ENCODE measurements at regions not wholly inside any gene's neighbourhood (a gene's known extent, or its start where the extent isn't known, plus 50 kb on each side); places are given as distances from the start of the nearest gene placed in this dataset.
"Not testable (repeated sequence)": the region's sequence is repeated elsewhere in the genome, so short reads cannot be mapped to it uniquely, and the experiment has no call there.

DNA sequence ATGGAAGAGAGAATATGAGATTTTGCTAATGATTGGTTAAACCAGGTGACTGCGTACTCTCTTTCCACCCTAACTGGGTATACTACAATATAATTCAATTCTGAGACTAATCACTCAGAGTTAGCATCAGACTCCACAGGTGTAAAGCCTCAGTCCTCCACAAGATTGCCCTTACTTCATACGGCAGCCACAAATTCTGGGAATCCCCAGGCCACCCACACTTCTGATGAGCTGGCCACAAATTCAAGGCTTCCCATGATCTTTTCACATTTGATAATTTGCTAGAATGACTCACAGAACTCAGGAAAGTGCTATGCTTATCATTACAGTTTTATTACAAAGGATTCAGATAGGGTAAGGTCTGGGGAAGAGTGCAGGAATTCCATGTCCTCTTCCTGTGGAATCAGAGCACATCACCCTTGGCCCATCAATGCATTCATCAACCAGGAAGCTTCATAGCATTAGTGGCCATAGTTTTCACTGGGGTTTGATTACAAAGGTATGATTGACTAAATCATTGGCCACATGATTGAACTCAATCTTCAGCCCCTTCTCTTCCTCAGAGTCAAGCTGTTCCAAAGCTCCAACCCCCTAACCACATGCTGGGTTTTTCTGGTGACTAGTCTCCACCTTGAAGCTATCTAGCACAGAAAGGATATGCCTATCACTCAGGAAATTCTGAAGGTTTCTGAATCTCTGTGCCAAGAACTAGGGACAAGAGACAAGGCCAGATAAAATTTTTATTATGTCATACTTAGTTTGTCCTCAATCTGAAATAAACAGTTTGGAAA, 131.7 kb downstream of the HHIPL2 start:
- no peak for DNase-seq (ENCODE audit: extremely low read depth, low read depth)

DNA sequence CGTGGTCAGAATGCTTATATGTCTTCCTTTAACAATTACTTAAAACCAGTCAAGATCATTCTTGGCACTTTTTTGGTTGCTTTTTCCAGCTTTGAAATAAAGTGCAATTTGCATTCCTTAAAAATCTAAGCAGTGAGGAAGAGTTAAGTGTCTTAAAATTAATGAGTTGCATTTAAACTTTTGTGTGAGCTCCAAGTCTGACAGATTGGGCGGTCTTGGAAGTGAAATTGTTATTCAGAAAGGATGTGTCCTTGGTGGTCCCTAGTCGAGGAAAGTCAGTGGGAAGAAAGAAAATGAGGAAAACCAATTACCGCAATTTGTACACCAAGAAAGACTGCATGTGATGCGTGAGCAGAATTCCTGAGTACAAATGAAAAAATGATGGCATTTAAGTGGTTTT, 132.5 kb downstream of the HHIPL2 start:
- DNase-seq (ENCODE audit: extremely low read depth, low read depth), result no peak

GRCh38 chr1:222413991-222414549, 133.8 kb downstream of the HHIPL2 start:
- DNase-seq (ENCODE audit: extremely low read depth, low read depth), result no peak

DNA sequence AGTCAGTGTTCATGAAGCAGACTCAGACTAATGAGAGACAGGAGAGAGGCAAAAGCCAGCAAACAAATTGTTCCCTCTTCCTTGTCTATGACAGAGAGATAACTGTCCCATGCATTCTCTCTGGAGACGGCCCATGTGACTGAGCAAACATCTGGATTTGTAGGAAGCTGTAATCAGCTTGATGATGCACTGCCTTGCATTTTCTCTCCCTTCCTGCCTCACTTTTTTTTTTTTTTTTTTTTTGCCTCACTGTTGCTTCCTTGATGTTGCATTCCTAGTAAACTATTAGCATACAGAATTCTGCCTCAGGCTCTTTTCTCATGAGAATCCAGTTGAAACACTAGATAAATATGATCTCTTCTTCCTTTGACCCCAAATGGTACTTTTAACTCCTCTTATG, 134.5 kb downstream of the HHIPL2 start:
- no peak for DNase-seq (ENCODE audit: extremely low read depth, low read depth)

GRCh38 chr1:222404710-222405109, 143.2 kb downstream of the HHIPL2 start:
- DNase-seq (ENCODE audit: extremely low read depth, low read depth), result no peak

GRCh38 chr1:222399197-222399596, 148.7 kb downstream of the HHIPL2 start:
- DNase-seq (ENCODE audit: extremely low read depth, low read depth), result no peak

DNA sequence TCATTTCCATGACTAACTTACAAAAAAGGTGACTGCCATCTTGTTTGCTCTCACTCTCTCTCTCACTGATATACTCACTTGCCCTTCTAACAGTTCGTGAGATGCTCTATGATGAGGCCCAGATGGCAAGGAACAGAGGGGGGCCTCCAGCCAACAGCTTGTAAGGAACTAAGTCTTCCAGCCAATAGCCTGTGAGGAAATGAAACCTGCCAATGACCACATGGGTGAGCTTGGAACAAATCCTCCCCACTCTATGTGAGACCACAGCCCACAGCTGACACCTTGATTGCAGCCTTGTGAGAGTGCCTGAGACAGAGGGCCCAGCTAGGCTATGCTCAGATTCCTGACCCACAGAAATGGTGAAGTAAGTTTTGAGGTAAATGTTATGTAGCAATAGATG, 153.7 kb downstream of the HHIPL2 start:
- DNase-seq (ENCODE audit: extremely low read depth, low read depth), result no peak

DNA sequence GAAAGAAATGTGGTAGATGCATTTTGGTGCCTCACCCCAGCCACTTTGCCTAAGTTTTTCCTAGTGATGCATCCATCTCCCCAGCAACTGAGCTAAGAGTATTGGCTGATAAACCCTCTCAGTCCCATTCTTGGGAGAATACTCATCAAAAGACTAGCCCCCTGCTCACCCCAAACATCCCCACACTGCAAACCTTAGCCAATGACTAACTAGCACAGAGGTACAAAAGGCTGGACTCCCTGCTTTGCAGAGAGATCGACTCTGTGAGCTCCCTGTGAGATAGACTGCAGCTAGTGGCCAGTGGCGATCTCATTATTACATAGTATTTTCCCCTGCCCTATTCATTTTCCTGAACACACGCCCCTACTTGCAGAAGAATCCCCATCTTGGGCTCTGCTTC, 155.3 kb downstream of the HHIPL2 start:
- no peak for DNase-seq (ENCODE audit: extremely low read depth, low read depth)

- DNase-seq (ENCODE audit: extremely low read depth, low read depth), result no peak
Observed at GRCh38 chr1:222390181-222390580, 157.7 kb downstream of the HHIPL2 start.

- no peak for DNase-seq (ENCODE audit: extremely low read depth, low read depth)
Observed at GRCh38 chr1:222387007-222387814, 160.7 kb downstream of the HHIPL2 start.

DNA sequence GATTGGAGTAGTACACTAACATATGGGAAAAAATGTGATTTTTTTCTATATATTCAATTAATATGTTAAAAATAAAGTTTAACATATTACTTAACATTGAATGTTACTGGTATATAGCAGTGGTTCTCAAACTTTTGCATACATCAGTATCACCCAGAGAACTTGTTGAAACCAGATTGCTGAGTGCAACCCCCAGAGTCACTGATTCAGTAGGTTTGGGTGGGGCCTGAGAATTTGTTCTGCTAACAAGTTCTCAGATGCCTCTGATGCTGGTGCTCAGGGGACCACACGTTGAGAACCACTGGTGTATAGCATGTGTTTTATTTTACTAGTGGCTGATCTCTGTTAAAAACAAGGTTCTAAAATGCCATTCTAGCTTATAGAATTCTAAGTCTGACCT, 161.9 kb downstream of the HHIPL2 start:
- DNase-seq (ENCODE audit: extremely low read depth, low read depth), result no peak

DNA sequence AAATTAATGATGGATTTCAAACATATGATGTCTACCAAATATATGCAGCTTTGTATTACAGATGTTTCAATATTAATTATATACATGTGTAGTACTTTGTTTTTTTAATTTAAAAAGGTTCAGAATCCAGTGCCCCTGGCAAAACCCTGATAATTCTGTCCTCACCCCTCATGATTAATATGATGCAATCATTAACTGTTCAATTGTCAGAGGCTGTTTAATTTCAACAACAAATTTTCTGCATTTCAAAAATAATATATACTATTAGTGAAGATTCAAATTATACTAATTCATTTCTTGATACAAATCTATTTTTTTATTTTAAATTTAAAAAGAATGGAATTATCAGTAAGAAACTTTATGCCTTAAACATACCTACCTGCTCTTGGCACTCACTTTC, 162.6 kb downstream of the HHIPL2 start:
- no peak for DNase-seq (ENCODE audit: extremely low read depth, low read depth)

- DNase-seq (ENCODE audit: extremely low read depth, low read depth), result no peak
Observed at GRCh38 chr1:222384531-222384930, 163.4 kb downstream of the HHIPL2 start.

DNA sequence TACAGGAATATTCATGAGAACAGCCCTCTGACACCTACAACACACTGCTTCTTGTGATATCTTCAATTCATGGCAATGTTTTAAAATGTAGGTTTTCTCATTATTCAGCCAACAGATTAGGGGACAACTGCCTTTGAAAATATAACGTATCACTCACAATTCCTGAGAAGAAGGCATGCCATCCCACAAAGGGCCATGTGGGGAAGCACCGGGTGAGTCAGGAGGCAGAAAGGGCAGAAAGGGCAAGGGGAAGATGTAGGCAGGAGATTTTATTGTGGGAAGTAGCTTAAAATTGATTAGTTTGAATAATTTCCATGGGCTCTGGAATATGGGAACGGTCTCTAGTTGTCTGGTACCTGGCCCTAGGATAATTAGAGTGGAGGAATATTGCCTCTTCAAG, 165.7 kb downstream of the HHIPL2 start:
- DNase-seq (ENCODE audit: extremely low read depth, low read depth), result no peak

DNA sequence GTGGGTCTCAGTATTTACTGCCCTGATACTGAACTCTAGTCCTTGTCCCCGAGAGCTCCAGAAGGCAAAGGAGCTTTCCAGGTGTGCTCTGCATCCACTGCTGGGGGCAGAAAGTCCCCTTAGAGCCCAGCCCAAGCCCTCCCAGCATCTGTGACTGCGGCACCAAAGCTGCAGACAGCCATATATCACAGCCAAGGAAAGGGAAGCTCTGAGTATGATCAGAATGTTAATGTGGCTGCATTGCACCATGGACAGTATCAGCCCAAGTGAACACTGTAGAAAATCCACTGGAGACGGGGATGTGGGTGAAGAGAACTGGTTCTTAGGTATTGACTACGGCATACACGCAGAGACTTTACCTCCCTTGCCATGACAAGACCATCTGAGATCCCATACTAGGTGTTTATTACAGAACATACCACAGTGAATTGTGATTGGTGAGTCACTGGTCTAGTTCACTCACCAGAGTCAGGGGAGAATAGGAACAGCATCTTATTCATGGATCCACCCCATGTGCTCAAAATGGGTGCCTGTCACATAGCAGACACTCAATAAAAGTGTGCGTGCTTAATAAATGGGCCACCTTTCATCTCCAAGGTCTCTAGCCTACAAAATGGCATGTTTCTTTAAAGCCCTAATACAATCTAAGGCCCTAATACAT, 170.3 kb downstream of the HHIPL2 start:
- DNase-seq (ENCODE audit: extremely low read depth, low read depth), result no peak

GRCh38 chr1:222376791-222377190, 171.1 kb downstream of the HHIPL2 start:
- DNase-seq (ENCODE audit: extremely low read depth, low read depth), result not testable (repeated sequence)

DNA sequence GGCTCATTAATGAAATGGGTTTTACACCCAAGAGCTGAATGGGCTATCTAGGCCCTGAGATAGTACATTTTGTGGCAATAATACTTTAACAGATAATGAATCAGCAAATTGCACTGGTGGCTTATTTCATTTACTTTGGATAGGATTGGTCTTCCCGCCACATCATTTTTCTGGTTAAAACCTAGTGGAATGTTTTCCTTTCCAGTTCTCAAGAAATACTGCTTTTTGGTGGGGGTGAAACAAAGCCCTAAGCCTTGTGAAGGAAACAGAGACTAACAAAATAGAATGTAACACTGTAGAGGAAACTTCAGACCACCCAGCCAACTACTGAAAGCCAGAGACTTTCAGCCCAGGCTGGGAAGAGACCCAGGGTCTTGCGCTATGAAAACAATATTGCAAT, 172.2 kb downstream of the HHIPL2 start:
- no peak for DNase-seq (ENCODE audit: extremely low read depth, low read depth)

- DNase-seq (ENCODE audit: extremely low read depth, low read depth), result no peak
Observed at GRCh38 chr1:222373831-222374602, 173.9 kb downstream of the HHIPL2 start.

GRCh38 chr1:222373216-222373615, 174.7 kb downstream of the HHIPL2 start:
- DNase-seq (ENCODE audit: extremely low read depth, low read depth), result no peak

GRCh38 chr1:222372221-222372620, 175.7 kb downstream of the HHIPL2 start:
- DNase-seq (ENCODE audit: extremely low read depth, low read depth), result no peak

Data from NCI-H460 (cell line).